AG04450 (cell line): ENCODE measurements at regions not wholly inside any gene's neighbourhood (a gene's known extent, or its start where the extent isn't known, plus 50 kb on each side); places are given as distances from the start of the nearest gene placed in this dataset.

Experiments
- CTCF ChIA-PET: fragments of 300-600, 350-600 bp; formaldehyde crosslinking; extraction: SDS; loops from one replicate; lab custom pipeline; 2022; ENCODE audit warnings: antibody characterized with exemption, inconsistent platforms; lab: Charles Lee
- POLR2A ChIA-PET: fragments of 350-600 bp; formaldehyde crosslinking; extraction: SDS; loops from one replicate; lab custom pipeline; 2021; ENCODE audit warnings: antibody characterized with exemption, inconsistent platforms; lab: Yijun Ruan, JAX
- DNase-seq: peaks from one replicate; pipeline ENCODE4 v3.0.0-alpha.2; 2011; ENCODE audit warnings: low read depth, low spot score
- H3K27ac ChIP-seq: one replicate; pipeline ENCODE4 v1.5.1; 2012; ENCODE audit warnings: low read depth, low read length, control low read depth
- H3K27me3 ChIP-seq: one replicate; pipeline ENCODE4 v1.6.0; 2012; ENCODE audit warnings: low read length; ENCODE audit not compliant: control insufficient read depth, insufficient read depth
- H3K4me3 ChIP-seq: 2 replicates; pipeline ENCODE4 v1.5.1; 2011; ENCODE audit warnings: mild to moderate bottlenecking, low read depth, low read length, control low read depth
- H3K9me3 ChIP-seq: 2 replicates; pipeline ENCODE4 v1.5.1; 2012; ENCODE audit warnings: low read length; ENCODE audit not compliant: control insufficient read depth, insufficient read depth
- TF ChIP-seq, protein P1 (sequence below): IDR thresholded peaks from 2 replicates; pipeline ENCODE4 v1.5.1; 2011; ENCODE audit warnings: low read depth, low read length, control low read depth, inconsistent platforms

DNA sequence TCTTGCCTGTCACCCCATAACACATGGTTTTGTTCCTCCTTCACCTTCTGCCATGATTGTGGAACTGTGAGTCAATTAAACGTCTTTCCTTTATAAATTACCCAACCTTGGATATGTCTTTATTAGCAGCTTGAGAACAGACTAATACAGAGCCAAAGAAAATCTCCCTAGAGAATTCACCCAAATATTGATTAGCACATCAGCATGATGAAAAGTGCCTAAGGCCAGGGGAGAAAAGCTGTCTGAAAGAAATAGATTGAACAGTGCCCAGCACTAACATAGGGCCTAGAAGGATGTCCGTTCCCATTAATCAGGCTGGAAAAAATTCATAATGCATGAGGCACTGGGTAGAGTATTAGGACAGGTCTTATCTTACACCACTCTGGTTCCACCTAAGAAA is 111.9 kb upstream of the CALN1 start:
- Histone ChIP-seq H3K4me3 (no peak overlapping the region), H3K9me3 (no peaks in the 10 kb centered on the region), H3K27me3 (no peaks in the 10 kb centered on the region), H3K27ac (no peak overlapping the region)
- ChIA-PET CTCF (no interaction called here), POLR2A (no interaction called here)
- DNase-seq = no peak
- TF ChIP-seq, protein P1, sequence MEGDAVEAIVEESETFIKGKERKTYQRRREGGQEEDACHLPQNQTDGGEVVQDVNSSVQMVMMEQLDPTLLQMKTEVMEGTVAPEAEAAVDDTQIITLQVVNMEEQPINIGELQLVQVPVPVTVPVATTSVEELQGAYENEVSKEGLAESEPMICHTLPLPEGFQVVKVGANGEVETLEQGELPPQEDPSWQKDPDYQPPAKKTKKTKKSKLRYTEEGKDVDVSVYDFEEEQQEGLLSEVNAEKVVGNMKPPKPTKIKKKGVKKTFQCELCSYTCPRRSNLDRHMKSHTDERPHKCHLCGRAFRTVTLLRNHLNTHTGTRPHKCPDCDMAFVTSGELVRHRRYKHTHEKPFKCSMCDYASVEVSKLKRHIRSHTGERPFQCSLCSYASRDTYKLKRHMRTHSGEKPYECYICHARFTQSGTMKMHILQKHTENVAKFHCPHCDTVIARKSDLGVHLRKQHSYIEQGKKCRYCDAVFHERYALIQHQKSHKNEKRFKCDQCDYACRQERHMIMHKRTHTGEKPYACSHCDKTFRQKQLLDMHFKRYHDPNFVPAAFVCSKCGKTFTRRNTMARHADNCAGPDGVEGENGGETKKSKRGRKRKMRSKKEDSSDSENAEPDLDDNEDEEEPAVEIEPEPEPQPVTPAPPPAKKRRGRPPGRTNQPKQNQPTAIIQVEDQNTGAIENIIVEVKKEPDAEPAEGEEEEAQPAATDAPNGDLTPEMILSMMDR = no peak

DNA sequence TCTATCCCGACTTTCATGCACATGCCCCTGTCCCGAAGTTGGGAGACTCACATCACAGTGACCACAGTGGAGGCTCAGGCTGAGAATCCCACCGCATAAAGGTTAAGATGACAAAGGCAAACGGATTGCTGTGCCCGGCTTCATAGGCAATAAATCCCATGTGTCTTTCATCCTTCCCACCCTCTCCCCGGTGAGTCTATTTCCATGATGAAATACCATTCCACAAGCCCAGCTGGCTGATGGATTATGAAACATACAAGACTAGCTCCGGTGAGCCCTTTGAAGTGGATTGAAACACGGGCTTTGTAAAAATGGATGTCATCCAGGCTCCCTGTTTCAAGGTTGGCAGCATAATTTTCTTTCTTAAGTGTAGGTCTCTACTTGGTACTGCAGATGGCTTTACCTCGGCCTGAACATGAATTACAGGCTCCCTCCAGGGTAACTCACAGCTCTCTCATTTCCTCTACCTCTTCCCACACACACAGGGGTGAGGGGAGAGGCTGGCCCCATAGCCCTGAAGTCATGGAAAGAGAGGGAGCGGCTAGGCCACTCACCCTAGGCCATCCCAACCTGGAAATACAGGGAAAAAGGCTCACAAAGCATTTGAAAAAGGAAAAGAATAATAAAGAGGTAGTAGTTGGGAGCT is 92.0 kb upstream of the CALN1 start:
- DNase-seq = no peak
- Histone ChIP-seq H3K27ac (no peak overlapping the region), H3K9me3 (no peaks in the 10 kb centered on the region), H3K4me3 (no peak overlapping the region), H3K27me3 (no peaks in the 10 kb centered on the region)
- ChIA-PET POLR2A (no interaction called here), CTCF (no interaction called here)
- TF ChIP-seq, protein P1 = no peak

DNA sequence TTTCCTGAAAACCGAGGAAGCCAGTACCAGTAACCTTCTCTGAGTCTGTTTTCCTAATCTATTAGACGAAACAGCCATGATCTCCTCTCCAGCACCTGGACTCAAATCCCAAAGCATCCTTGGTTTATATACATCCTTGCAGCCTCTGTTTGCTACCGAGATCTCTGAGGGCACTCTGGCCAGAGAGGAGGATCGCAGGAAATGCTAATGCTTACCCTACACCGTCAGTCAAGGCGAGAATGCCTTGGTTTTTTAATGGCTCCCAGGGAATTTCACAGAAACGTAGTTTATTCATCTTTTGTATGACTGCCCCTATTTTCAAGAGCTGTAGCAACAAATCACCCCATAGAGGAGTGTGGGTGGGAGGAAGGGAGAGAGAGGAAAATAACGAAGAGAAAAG is 91.5 kb upstream of the CALN1 start:
- no peak overlapping the region for H3K27ac ChIP-seq
- H3K27me3 ChIP-seq = no peaks in the 10 kb centered on the region
- POLR2A ChIA-PET = no interaction called here
- H3K4me3 ChIP-seq = no peak overlapping the region
- CTCF ChIA-PET = no interaction called here
- no peaks in the 10 kb centered on the region for H3K9me3 ChIP-seq
- TF ChIP-seq, protein P1 = no peak
- DNase-seq = no peak

DNA sequence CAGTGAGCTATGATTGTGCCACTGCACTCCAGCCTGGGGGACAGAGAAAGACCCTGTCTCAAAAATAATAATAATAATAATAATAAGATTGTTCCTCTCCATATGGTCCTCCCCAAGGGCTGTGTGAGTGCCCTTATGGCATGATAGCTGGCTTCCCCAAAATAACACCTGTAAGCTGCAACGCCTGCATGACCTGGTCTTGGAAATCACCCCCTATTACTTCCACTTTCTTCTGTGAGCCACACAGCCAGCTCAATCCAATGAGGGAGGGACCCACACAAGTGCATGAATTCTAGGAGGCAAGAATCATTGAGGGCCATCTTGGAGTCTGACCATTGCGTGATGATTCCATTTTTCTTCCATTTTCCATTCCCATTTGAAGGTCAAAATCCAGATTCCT is 82.7 kb upstream of the CALN1 start:
- peaks cover 2% of the 10 kb centered on the region; the same call in 1 of the 2 replicates for H3K9me3 ChIP-seq
- TF ChIP-seq, protein P1 = no peak
- DNase-seq = no peak
- H3K4me3 ChIP-seq = no peak overlapping the region
- CTCF ChIA-PET = interaction anchor here (1.5 to 1.7 kb wide), 2 partner anchors 10 to 292 kb away, joined by 4 read pairs; no protein-coding TSS in a partner anchor
- POLR2A ChIA-PET = no interaction called here
- no peaks in the 10 kb centered on the region for H3K27me3 ChIP-seq
- no peak overlapping the region for H3K27ac ChIP-seq

DNA sequence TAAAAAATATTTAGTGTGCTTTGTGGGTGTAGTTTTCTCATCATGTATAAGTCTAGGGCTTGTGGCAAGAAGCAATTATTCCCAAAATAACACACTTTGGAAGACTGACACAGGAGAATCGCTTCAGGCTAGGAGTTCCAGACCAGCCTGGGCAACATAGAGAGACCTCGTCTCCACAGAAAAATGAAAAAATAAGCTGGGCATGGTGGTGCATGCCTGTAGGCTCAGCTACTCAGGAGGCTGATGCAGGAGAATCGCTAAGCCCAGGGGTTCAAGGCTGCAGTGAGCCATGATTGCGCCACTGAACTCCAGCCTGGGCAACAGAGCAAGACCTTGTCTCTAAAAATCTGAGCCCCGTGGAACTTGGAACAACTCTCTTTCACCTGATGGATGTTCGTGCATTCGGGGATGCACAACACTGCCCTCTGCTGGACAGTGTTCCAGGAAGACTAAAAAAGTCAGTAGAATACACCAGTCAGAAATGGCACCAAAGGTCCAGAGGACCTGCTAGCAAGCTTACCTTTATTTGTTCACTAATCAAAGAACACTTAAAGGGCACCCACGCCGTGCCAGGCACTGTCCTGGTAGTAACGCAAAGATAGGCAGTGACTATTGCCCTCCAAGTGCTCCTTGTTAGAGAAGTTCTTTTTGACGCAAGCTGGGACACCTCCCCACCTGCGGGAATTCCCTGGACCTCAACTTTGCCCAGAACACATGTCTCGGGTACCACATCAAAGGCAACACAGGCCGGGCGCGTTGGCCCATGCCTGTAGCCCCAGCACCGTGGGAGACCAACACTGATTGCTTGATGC is 81.9 kb upstream of the CALN1 start:
- no peak overlapping the region for H3K27ac ChIP-seq
- TF ChIP-seq, protein P1 = peak; percentile 64
- H3K27me3 ChIP-seq = no peaks in the 10 kb centered on the region
- CTCF ChIA-PET = interaction anchor here (0.6 to 1.7 kb wide), 4 partner anchors 11 to 293 kb away, joined by 3 to 4 read pairs (median 4); no protein-coding TSS in a partner anchor
- no peak for DNase-seq
- POLR2A ChIA-PET = no interaction called here
- no peak overlapping the region for H3K4me3 ChIP-seq
- peaks cover 2% of the 10 kb centered on the region; the same call in 1 of the 2 replicates for H3K9me3 ChIP-seq
